LNCaP clone FGC (cell line): ENCODE measurements at regions not wholly inside any gene's neighbourhood (a gene's known extent, or its start where the extent isn't known, plus 50 kb on each side); places are given as distances from the start of the nearest gene placed in this dataset.

ENCODE experiments used
- DNase-seq: peaks from one replicate; pipeline ENCODE4 v3.0.0-alpha.2; 2011; ENCODE audit warnings: low read depth
- H3K4me3 ChIP-seq: 2 replicates; pipeline ENCODE4 v1.5.1; 2011; ENCODE audit warnings: mild to moderate bottlenecking, low read depth, low read length, control low read depth
- CTCF ChIP-seq: IDR thresholded peaks from 2 replicates; pipeline ENCODE4 v1.5.1; 2012; ENCODE audit warnings: mild to moderate bottlenecking; ENCODE audit not compliant: control insufficient read depth, insufficient read depth; ENCODE audit errors: extremely low read depth

GRCh38 chr3:26049951-26050350, 260.1 kb downstream of the OXSM start:
- TF ChIP-seq CTCF = no peak
- DNase-seq = no peak
- no peak overlapping the region for H3K4me3 ChIP-seq

- H3K4me3 ChIP-seq = no peak overlapping the region
Measured at GRCh38 chr3:26050776-26051175, 260.9 kb downstream of the OXSM start.

GRCh38 chr3:26058901-26059321, 269.0 kb downstream of the OXSM start:
- DNase-seq = no peak
- no peak for TF ChIP-seq CTCF
- no peak overlapping the region for H3K4me3 ChIP-seq

More at GRCh38 chr3:26050776-26051175, 260.9 kb downstream of the OXSM start:
- TF ChIP-seq CTCF = no peak
- no peak for DNase-seq

GRCh38 chr3:26061947-26062346, 272.1 kb downstream of the OXSM start:
- H3K4me3 ChIP-seq = no peak overlapping the region
- DNase-seq = no peak
- TF ChIP-seq CTCF = no peak

- no peak for DNase-seq
- no peak overlapping the region for H3K4me3 ChIP-seq
- TF ChIP-seq CTCF = no peak
Measured at GRCh38 chr3:26064297-26064696, 274.4 kb downstream of the OXSM start.

GRCh38 chr3:26068890-26069289, 279.0 kb downstream of the OXSM start:
- DNase-seq = peak; percentile 65
- TF ChIP-seq CTCF = no peak
- H3K4me3 ChIP-seq = no peak overlapping the region

- H3K4me3 ChIP-seq = no peak overlapping the region
- no peak for TF ChIP-seq CTCF
- no peak for DNase-seq
Measured at GRCh38 chr3:26070854-26071253, 281.0 kb downstream of the OXSM start.
